ENCODE measurements at regions not wholly inside any gene's neighbourhood (a gene's known extent, or its start where the extent isn't known, plus 50 kb on each side); places are given as distances from the start of the nearest gene placed in this dataset.

- H3F3A ChIP-seq (ENCODE audit: insufficient read depth, low read length), result no peaks in the 10 kb centered on the region
- no peak overlapping the region for H3K9ac ChIP-seq (ENCODE audit: low read length)
- no peak overlapping the region for H2AFZ ChIP-seq (ENCODE audit: low read length)
- no peak overlapping the region for H3K4me3 ChIP-seq (ENCODE audit: low read depth, low read length, poor library complexity, severe bottlenecking)
- H3K4me2 ChIP-seq (ENCODE audit: low read length), result no peak overlapping the region
- no peaks in the 10 kb centered on the region for H3K9me3 ChIP-seq (ENCODE audit: low read length)
- no peak for TF ChIP-seq EZH2 (IDR thresholded peaks at IDR 0.05; ENCODE audit: borderline replicate concordance, low read length)
- no peak for TF ChIP-seq CTCF (IDR thresholded peaks at IDR 0.05; ENCODE audit: low read length)
- H3K9me2 ChIP-seq (ENCODE audit: low read depth, low read length), result no peaks in the 10 kb centered on the region
- no peaks in the 10 kb centered on the region for H3K79me2 ChIP-seq (ENCODE audit: insufficient read depth, low read length)
- no peak overlapping the region for H3K27ac ChIP-seq (ENCODE audit: low read depth, low read length, poor library complexity, severe bottlenecking)
- no peaks in the 10 kb centered on the region for H4K20me1 ChIP-seq (ENCODE audit: insufficient read depth, low read length)
- no peaks in the 10 kb centered on the region for H3K4me1 ChIP-seq (ENCODE audit: insufficient read depth, low read length, severe bottlenecking)
- no peaks in the 10 kb centered on the region for H3K36me3 ChIP-seq (ENCODE audit: insufficient read depth, low read length)
- H3K27me3 ChIP-seq (ENCODE audit: insufficient read depth, low read length), result no peaks in the 10 kb centered on the region
Measured at GRCh38 chr11:106378513-106379179, 301.2 kb downstream of the AASDHPPT start.

GRCh38 chr11:106379265-106379664 is 301.8 kb downstream of the AASDHPPT start:
- Histone ChIP-seq H3K9me2 (ENCODE audit: low read depth, low read length) (no peaks in the 10 kb centered on the region), H3K4me1 (ENCODE audit: insufficient read depth, low read length, severe bottlenecking) (no peaks in the 10 kb centered on the region), H3K36me3 (ENCODE audit: insufficient read depth, low read length) (no peaks in the 10 kb centered on the region), H3F3A (ENCODE audit: insufficient read depth, low read length) (no peaks in the 10 kb centered on the region), H3K27ac (ENCODE audit: low read depth, low read length, poor library complexity, severe bottlenecking) (no peak overlapping the region), H3K9ac (ENCODE audit: low read length) (no peak overlapping the region), H4K20me1 (ENCODE audit: insufficient read depth, low read length) (no peaks in the 10 kb centered on the region), H3K27me3 (ENCODE audit: insufficient read depth, low read length) (no peaks in the 10 kb centered on the region), H3K9me3 (ENCODE audit: low read length) (no peaks in the 10 kb centered on the region), H2AFZ (ENCODE audit: low read length) (no peak overlapping the region), H3K79me2 (ENCODE audit: insufficient read depth, low read length) (no peaks in the 10 kb centered on the region), H3K4me3 (ENCODE audit: low read depth, low read length, poor library complexity, severe bottlenecking) (no peak overlapping the region), H3K4me2 (ENCODE audit: low read length) (no peak overlapping the region)
- TF ChIP-seq EZH2 (IDR thresholded peaks at IDR 0.05; ENCODE audit: borderline replicate concordance, low read length), result no peak
- TF ChIP-seq CTCF (IDR thresholded peaks at IDR 0.05; ENCODE audit: low read length), result no peak

DNA sequence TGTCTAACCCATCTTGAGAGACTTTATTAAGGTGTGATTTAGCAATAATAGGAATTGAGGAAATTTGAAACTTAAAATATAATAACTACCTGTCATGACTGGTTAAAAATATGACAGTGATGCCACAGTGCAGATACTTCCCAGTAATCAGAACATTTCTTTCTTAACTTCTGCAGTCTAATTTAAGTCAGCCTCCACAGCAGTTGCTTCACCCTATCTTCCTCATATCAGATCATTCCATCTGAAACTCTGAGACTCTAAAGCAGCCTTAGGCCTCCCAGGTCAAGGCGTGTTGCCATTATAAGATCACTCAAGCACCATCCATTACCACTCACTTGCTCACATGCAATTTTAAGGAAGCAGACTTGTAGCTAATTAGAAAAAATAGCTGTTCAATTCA is 302.2 kb downstream of the AASDHPPT start:
- no peaks in the 10 kb centered on the region for H3K4me1 ChIP-seq (ENCODE audit: insufficient read depth, low read length, severe bottlenecking)
- no peak overlapping the region for H3K4me2 ChIP-seq (ENCODE audit: low read length)
- no peaks in the 10 kb centered on the region for H3K27me3 ChIP-seq (ENCODE audit: insufficient read depth, low read length)
- no peak overlapping the region for H3K27ac ChIP-seq (ENCODE audit: low read depth, low read length, poor library complexity, severe bottlenecking)
- H4K20me1 ChIP-seq (ENCODE audit: insufficient read depth, low read length), result no peaks in the 10 kb centered on the region
- no peak for TF ChIP-seq EZH2 (IDR thresholded peaks at IDR 0.05; ENCODE audit: borderline replicate concordance, low read length)
- no peak for TF ChIP-seq CTCF (IDR thresholded peaks at IDR 0.05; ENCODE audit: low read length)
- no peaks in the 10 kb centered on the region for H3F3A ChIP-seq (ENCODE audit: insufficient read depth, low read length)
- no peak overlapping the region for H3K9ac ChIP-seq (ENCODE audit: low read length)
- no peak overlapping the region for H2AFZ ChIP-seq (ENCODE audit: low read length)
- no peaks in the 10 kb centered on the region for H3K79me2 ChIP-seq (ENCODE audit: insufficient read depth, low read length)
- no peaks in the 10 kb centered on the region for H3K9me3 ChIP-seq (ENCODE audit: low read length)
- H3K9me2 ChIP-seq (ENCODE audit: low read depth, low read length), result no peaks in the 10 kb centered on the region
- no peaks in the 10 kb centered on the region for H3K36me3 ChIP-seq (ENCODE audit: insufficient read depth, low read length)
- no peak overlapping the region for H3K4me3 ChIP-seq (ENCODE audit: low read depth, low read length, poor library complexity, severe bottlenecking)
